ENCODE measurements at regions not wholly inside any gene's neighbourhood (a gene's known extent, or its start where the extent isn't known, plus 50 kb on each side); places are given as distances from the start of the nearest gene placed in this dataset.

GRCh38 chr2:23132823-23133595 lies 252.0 kb upstream of the KLHL29 start:
- no peak overlapping the region for H3K27ac ChIP-seq (ENCODE audit: low read depth, low read length)
- no peaks in the 10 kb centered on the region for H3K27me3 ChIP-seq (ENCODE audit: control insufficient read depth, insufficient read depth, low read length)
- no peak overlapping the region for H3K4me3 ChIP-seq (ENCODE audit: low read depth, low read length)
- peaks cover 12% of the 10 kb centered on the region for H3K9me3 ChIP-seq (ENCODE audit: control insufficient read depth, insufficient read depth, low read depth, low read length)
- H3K36me3 ChIP-seq (ENCODE audit: control insufficient read depth, insufficient read depth, low read length): no peaks in the 10 kb centered on the region
- H3K4me1 ChIP-seq (ENCODE audit: control insufficient read depth, insufficient read depth, low read length): peaks cover 8% of the 10 kb centered on the region; the same call in 1 of the 2 replicates
- no peak overlapping the region for H3K9ac ChIP-seq (ENCODE audit: low read length)

GRCh38 chr2:23134726-23135125 lies 250.3 kb upstream of the KLHL29 start:
- Histone ChIP-seq H3K9me3 (ENCODE audit: control insufficient read depth, insufficient read depth, low read depth, low read length) (no peaks in the 10 kb centered on the region), H3K9ac (ENCODE audit: low read length) (no peak overlapping the region), H3K36me3 (ENCODE audit: control insufficient read depth, insufficient read depth, low read length) (no peaks in the 10 kb centered on the region), H3K4me3 (ENCODE audit: low read depth, low read length) (no peak overlapping the region), H3K27me3 (ENCODE audit: control insufficient read depth, insufficient read depth, low read length) (no peaks in the 10 kb centered on the region), H3K4me1 (ENCODE audit: control insufficient read depth, insufficient read depth, low read length) (peaks cover 8% of the 10 kb centered on the region; the same call in 1 of the 2 replicates), H3K27ac (ENCODE audit: low read depth, low read length) (no peak overlapping the region)

GRCh38 chr2:23135481-23136100 lies 249.4 kb upstream of the KLHL29 start:
- H3K27me3 ChIP-seq (ENCODE audit: control insufficient read depth, insufficient read depth, low read length): no peaks in the 10 kb centered on the region
- no peaks in the 10 kb centered on the region for H3K9me3 ChIP-seq (ENCODE audit: control insufficient read depth, insufficient read depth, low read depth, low read length)

GRCh38 chr2:23137166-23137565 lies 247.8 kb upstream of the KLHL29 start:
- H3K27me3 ChIP-seq (ENCODE audit: control insufficient read depth, insufficient read depth, low read length): no peaks in the 10 kb centered on the region
- H3K36me3 ChIP-seq (ENCODE audit: control insufficient read depth, insufficient read depth, low read length): no peaks in the 10 kb centered on the region
- no peak overlapping the region for H3K9ac ChIP-seq (ENCODE audit: low read length)
- H3K9me3 ChIP-seq (ENCODE audit: control insufficient read depth, insufficient read depth, low read depth, low read length): no peaks in the 10 kb centered on the region
- H3K27ac ChIP-seq (ENCODE audit: low read depth, low read length): no peak overlapping the region
- no peak overlapping the region for H3K4me3 ChIP-seq (ENCODE audit: low read depth, low read length)
- H3K4me1 ChIP-seq (ENCODE audit: control insufficient read depth, insufficient read depth, low read length): peaks cover 8% of the 10 kb centered on the region; the same call in 1 of the 2 replicates

More at GRCh38 chr2:23135481-23136100, 249.4 kb upstream of the KLHL29 start:
- H3K36me3 ChIP-seq (ENCODE audit: control insufficient read depth, insufficient read depth, low read length): no peaks in the 10 kb centered on the region
- H3K9ac ChIP-seq (ENCODE audit: low read length): no peak overlapping the region
- H3K4me1 ChIP-seq (ENCODE audit: control insufficient read depth, insufficient read depth, low read length): peaks cover 8% of the 10 kb centered on the region; the same call in 1 of the 2 replicates
- H3K27ac ChIP-seq (ENCODE audit: low read depth, low read length): no peak overlapping the region
- no peak overlapping the region for H3K4me3 ChIP-seq (ENCODE audit: low read depth, low read length)

GRCh38 chr2:23138701-23139100 lies 246.3 kb upstream of the KLHL29 start:
- no peak overlapping the region for H3K9ac ChIP-seq (ENCODE audit: low read length)
- no peaks in the 10 kb centered on the region for H3K27me3 ChIP-seq (ENCODE audit: control insufficient read depth, insufficient read depth, low read length)
- peaks cover 8% of the 10 kb centered on the region; the same call in 1 of the 2 replicates for H3K4me1 ChIP-seq (ENCODE audit: control insufficient read depth, insufficient read depth, low read length)
- no peak overlapping the region for H3K4me3 ChIP-seq (ENCODE audit: low read depth, low read length)
- H3K9me3 ChIP-seq (ENCODE audit: control insufficient read depth, insufficient read depth, low read depth, low read length): no peaks in the 10 kb centered on the region
- H3K36me3 ChIP-seq (ENCODE audit: control insufficient read depth, insufficient read depth, low read length): no peaks in the 10 kb centered on the region
- H3K27ac ChIP-seq (ENCODE audit: low read depth, low read length): no peak overlapping the region

GRCh38 chr2:23145460-23145859 lies 239.5 kb upstream of the KLHL29 start:
- no peaks in the 10 kb centered on the region for H3K9me3 ChIP-seq (ENCODE audit: control insufficient read depth, insufficient read depth, low read depth, low read length)

GRCh38 chr2:23146011-23146410 lies 239.0 kb upstream of the KLHL29 start:
- Histone ChIP-seq H3K4me1 (ENCODE audit: control insufficient read depth, insufficient read depth, low read length) (no peaks in the 10 kb centered on the region; the same call in 1 of the 2 replicates), H3K9me3 (ENCODE audit: control insufficient read depth, insufficient read depth, low read depth, low read length) (no peaks in the 10 kb centered on the region), H3K9ac (ENCODE audit: low read length) (no peak overlapping the region), H3K4me3 (ENCODE audit: low read depth, low read length) (no peak overlapping the region), H3K27me3 (ENCODE audit: control insufficient read depth, insufficient read depth, low read length) (no peaks in the 10 kb centered on the region), H3K27ac (ENCODE audit: low read depth, low read length) (no peak overlapping the region), H3K36me3 (ENCODE audit: control insufficient read depth, insufficient read depth, low read length) (no peaks in the 10 kb centered on the region)

More at GRCh38 chr2:23145460-23145859, 239.5 kb upstream of the KLHL29 start:
- Histone ChIP-seq H3K27me3 (ENCODE audit: control insufficient read depth, insufficient read depth, low read length) (no peaks in the 10 kb centered on the region), H3K9ac (ENCODE audit: low read length) (no peak overlapping the region), H3K36me3 (ENCODE audit: control insufficient read depth, insufficient read depth, low read length) (no peaks in the 10 kb centered on the region), H3K4me1 (ENCODE audit: control insufficient read depth, insufficient read depth, low read length) (no peaks in the 10 kb centered on the region; the same call in 1 of the 2 replicates), H3K27ac (ENCODE audit: low read depth, low read length) (no peak overlapping the region), H3K4me3 (ENCODE audit: low read depth, low read length) (no peak overlapping the region)

- no peaks in the 10 kb centered on the region; the same call in 1 of the 2 replicates for H3K4me1 ChIP-seq (ENCODE audit: control insufficient read depth, insufficient read depth, low read length)
- no peak overlapping the region for H3K4me3 ChIP-seq (ENCODE audit: low read depth, low read length)
- no peaks in the 10 kb centered on the region for H3K36me3 ChIP-seq (ENCODE audit: control insufficient read depth, insufficient read depth, low read length)
- no peak overlapping the region for H3K9ac ChIP-seq (ENCODE audit: low read length)
- H3K9me3 ChIP-seq (ENCODE audit: control insufficient read depth, insufficient read depth, low read depth, low read length): no peaks in the 10 kb centered on the region
- no peak overlapping the region for H3K27ac ChIP-seq (ENCODE audit: low read depth, low read length)
- H3K27me3 ChIP-seq (ENCODE audit: control insufficient read depth, insufficient read depth, low read length): no peaks in the 10 kb centered on the region
These were observed 236.6 kb upstream of the KLHL29 start for GRCh38 chr2:23148342-23148741.

GRCh38 chr2:23149777-23150176 lies 235.2 kb upstream of the KLHL29 start:
- Histone ChIP-seq H3K27ac (ENCODE audit: low read depth, low read length) (no peak overlapping the region), H3K4me1 (ENCODE audit: control insufficient read depth, insufficient read depth, low read length) (no peaks in the 10 kb centered on the region; the same call in 1 of the 2 replicates), H3K4me3 (ENCODE audit: low read depth, low read length) (no peak overlapping the region), H3K27me3 (ENCODE audit: control insufficient read depth, insufficient read depth, low read length) (no peaks in the 10 kb centered on the region), H3K9me3 (ENCODE audit: control insufficient read depth, insufficient read depth, low read depth, low read length) (no peaks in the 10 kb centered on the region), H3K36me3 (ENCODE audit: control insufficient read depth, insufficient read depth, low read length) (no peaks in the 10 kb centered on the region), H3K9ac (ENCODE audit: low read length) (no peak overlapping the region)

- no peaks in the 10 kb centered on the region for H3K9me3 ChIP-seq (ENCODE audit: control insufficient read depth, insufficient read depth, low read depth, low read length)
- no peaks in the 10 kb centered on the region for H3K4me1 ChIP-seq (ENCODE audit: control insufficient read depth, insufficient read depth, low read length)
- no peak overlapping the region for H3K9ac ChIP-seq (ENCODE audit: low read length)
- no peaks in the 10 kb centered on the region for H3K27me3 ChIP-seq (ENCODE audit: control insufficient read depth, insufficient read depth, low read length)
- H3K36me3 ChIP-seq (ENCODE audit: control insufficient read depth, insufficient read depth, low read length): no peaks in the 10 kb centered on the region
- no peak overlapping the region for H3K27ac ChIP-seq (ENCODE audit: low read depth, low read length)
- H3K4me3 ChIP-seq (ENCODE audit: low read depth, low read length): no peak overlapping the region
These were observed 231.5 kb upstream of the KLHL29 start for GRCh38 chr2:23153484-23153883.

GRCh38 chr2:23155022-23155421 lies 230.0 kb upstream of the KLHL29 start:
- H3K4me3 ChIP-seq (ENCODE audit: low read depth, low read length): no peak overlapping the region
- no peak overlapping the region for H3K9ac ChIP-seq (ENCODE audit: low read length)
- no peak overlapping the region for H3K27ac ChIP-seq (ENCODE audit: low read depth, low read length)
- no peaks in the 10 kb centered on the region for H3K9me3 ChIP-seq (ENCODE audit: control insufficient read depth, insufficient read depth, low read depth, low read length)
- no peaks in the 10 kb centered on the region for H3K4me1 ChIP-seq (ENCODE audit: control insufficient read depth, insufficient read depth, low read length)
- H3K36me3 ChIP-seq (ENCODE audit: control insufficient read depth, insufficient read depth, low read length): no peaks in the 10 kb centered on the region
- no peaks in the 10 kb centered on the region for H3K27me3 ChIP-seq (ENCODE audit: control insufficient read depth, insufficient read depth, low read length)

Data from HUES6 (cell line).